Pancreas (tissue), 10 donors: ENCODE measurements at regions not wholly inside any gene's neighbourhood (a gene's known extent, or its start where the extent isn't known, plus 50 kb on each side); places are given as distances from the start of the nearest gene placed in this dataset.

Source experiments
- ATAC-seq, 4 donors: fragments of 200-7000 bp; cut with Tn5 transposase; one replicate each; pipeline versions ENCODE4 v1.8.0 to v1.9.1; 2020; ENCODE audit warnings: mild to moderate bottlenecking in 4 of 4, moderate library complexity in 4 of 4
- DNase-seq, 6 donors: peaks; one replicate each; pipeline ENCODE4 v3.0.0-alpha.2; 2020
- FAIRE-seq: peaks from 2 replicates; lab custom pipeline; 2012; peaks lifted over from hg19 to GRCh38; lab: Jason Lieb, UNC
- H3K27ac ChIP-seq, 4 donors: fragments of 200-600 bp; sonication (generic); 1 replicate in 3 of 4; 2 replicates in 1 of 4; pipeline versions ENCODE4 v1.5.0 to v1.8.0; 2020
- H3K27me3 ChIP-seq, 4 donors: fragments of 200-600 bp; one replicate each; pipeline ENCODE4 v1.8.0; 2021
- H3K36me3 ChIP-seq, 3 donors: fragments of 200-600 bp; sonication (generic) in 1 of 3; one replicate each; pipeline versions ENCODE4 v1.5.0 to v1.8.0; 2020 to 2021
- H3K4me1 ChIP-seq, 3 donors: fragments of 200-600 bp; one replicate each; pipeline ENCODE4 v1.8.0; 2021
- H3K4me3 ChIP-seq, 4 donors: fragments of 200-600 bp; sonication (generic) in 2 of 4; one replicate each; pipeline versions ENCODE4 v1.5.0 to v1.8.0; 2020 to 2021
- H3K9me3 ChIP-seq, 4 donors: fragments of 200-600 bp; one replicate each; pipeline ENCODE4 v1.8.0; 2021
- WGBS, 2 donors: extraction: QIAGEN DNeasy Blood & Tissue Kit; methylation state at CpG; one replicate each; pipeline ENCODE4 v1.1.7; 2013; 5-methylcytosine and 5-hydroxymethylcytosine counted together
- intact Hi-C, 3 donors: fragments of 100-400 bp; cut with DNase I; formaldehyde crosslinking; loops; one replicate each; pipeline versions ENCODE4 v1.11.1 to v1.14.2; 2022
- TF ChIP-seq, protein P1 (sequence below), 4 donors: fragments of 200-600 bp; sonication (generic) in 3 of 4; IDR thresholded peaks; one replicate each; pipeline versions ENCODE4 v1.5.0 to v1.8.0; 2021; ENCODE audit warnings: antibody characterized with exemption in 4 of 4
- donor health status: healthy with polysubstance abuse.
- donor health status: DM: no; HTN: no; CAD: no; lungs with moderate emphysema.
- donor health status: DM: no; HTN: no; CAD: no.
- donor health status: control.
- donor health status: control.
- donor health status: Bipolar disorder and iron deficiency.
- donor health status: DM: yes; HTN: yes; CAD: no.
- donor health status: DM: no; HTN: no; CAD: no.
- donor health status: DM: no; HTN: no; CAD: no.
- donor health status: DM: yes; HTN: yes; CAD: no.

DNA sequence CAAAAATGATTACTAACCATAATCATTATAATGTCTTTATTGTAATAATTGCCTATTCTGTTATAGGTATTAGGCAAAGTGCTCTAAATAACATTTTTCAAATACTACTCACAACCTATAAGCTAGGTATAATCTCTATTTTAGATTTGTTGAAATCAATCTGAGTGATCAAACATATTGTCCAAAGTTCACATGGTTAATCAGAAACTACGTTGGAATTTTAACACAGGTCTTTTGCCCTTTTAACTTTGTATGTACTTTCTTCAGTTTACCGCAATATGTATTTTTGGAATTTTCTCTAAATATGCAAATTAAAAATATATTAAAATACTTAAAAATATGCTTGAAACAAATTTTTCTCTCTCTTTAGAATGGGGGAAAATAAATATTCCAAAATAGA, 1563.2 kb downstream of the KCNT2 start:
- no peak for FAIRE-seq

DNA sequence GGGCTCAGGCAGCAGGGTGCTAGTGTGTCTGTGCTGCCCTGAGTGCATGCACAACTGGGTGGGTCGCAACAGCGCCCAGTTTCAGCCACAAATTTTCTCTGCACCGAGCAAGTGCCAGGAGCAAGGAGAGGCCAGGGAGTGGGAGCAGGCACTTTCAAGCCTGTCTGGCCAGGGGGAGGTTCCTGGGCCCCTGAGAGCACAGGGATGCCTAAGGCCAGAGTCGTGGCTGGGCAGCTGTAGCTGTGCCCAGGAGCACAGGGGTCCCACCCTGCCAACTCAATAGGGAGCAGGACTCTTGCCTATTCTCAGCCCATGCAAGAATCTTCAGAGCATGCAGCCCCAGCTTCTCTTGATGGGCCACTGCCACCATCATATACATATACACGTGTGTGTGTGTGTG, 1577.4 kb downstream of the KCNT2 start:
- Histone ChIP-seq H3K36me3 (no peaks in the 10 kb centered on the region), H3K9me3 (no peaks in the 10 kb centered on the region), H3K4me3 (no peak overlapping the region), H3K4me1 (no peaks in the 10 kb centered on the region), H3K27me3 (no peaks in the 10 kb centered on the region), H3K27ac (no peak overlapping the region)
- intact Hi-C loops = no loop called here
- no peak for FAIRE-seq
- no peak for ATAC-seq
- DNase-seq = peak in 1 of 6 donors; percentile 33
- TF ChIP-seq, protein P1, sequence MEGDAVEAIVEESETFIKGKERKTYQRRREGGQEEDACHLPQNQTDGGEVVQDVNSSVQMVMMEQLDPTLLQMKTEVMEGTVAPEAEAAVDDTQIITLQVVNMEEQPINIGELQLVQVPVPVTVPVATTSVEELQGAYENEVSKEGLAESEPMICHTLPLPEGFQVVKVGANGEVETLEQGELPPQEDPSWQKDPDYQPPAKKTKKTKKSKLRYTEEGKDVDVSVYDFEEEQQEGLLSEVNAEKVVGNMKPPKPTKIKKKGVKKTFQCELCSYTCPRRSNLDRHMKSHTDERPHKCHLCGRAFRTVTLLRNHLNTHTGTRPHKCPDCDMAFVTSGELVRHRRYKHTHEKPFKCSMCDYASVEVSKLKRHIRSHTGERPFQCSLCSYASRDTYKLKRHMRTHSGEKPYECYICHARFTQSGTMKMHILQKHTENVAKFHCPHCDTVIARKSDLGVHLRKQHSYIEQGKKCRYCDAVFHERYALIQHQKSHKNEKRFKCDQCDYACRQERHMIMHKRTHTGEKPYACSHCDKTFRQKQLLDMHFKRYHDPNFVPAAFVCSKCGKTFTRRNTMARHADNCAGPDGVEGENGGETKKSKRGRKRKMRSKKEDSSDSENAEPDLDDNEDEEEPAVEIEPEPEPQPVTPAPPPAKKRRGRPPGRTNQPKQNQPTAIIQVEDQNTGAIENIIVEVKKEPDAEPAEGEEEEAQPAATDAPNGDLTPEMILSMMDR (IDR thresholded peaks at IDR 0.05) = no peak
- WGBS, 2 donors = 63 to 76% methylated on average over 5 of the region's 5 CpGs

More for the DNA sequence above, 1563.2 kb downstream of the KCNT2 start:
- Histone ChIP-seq H3K4me1 (no peaks in the 10 kb centered on the region), H3K27ac (no peak overlapping the region), H3K27me3 (no peaks in the 10 kb centered on the region), H3K4me3 (no peak overlapping the region), H3K9me3 (no peaks in the 10 kb centered on the region), H3K36me3 (no peaks in the 10 kb centered on the region)
- TF ChIP-seq, protein P1 (IDR thresholded peaks at IDR 0.05) = no peak
- WGBS, 2 donors = 33 to 37% methylated on average over 2 of the region's 2 CpGs
- DNase-seq (no peak), ATAC-seq (no peak)
- intact Hi-C loops = no loop called here

DNA sequence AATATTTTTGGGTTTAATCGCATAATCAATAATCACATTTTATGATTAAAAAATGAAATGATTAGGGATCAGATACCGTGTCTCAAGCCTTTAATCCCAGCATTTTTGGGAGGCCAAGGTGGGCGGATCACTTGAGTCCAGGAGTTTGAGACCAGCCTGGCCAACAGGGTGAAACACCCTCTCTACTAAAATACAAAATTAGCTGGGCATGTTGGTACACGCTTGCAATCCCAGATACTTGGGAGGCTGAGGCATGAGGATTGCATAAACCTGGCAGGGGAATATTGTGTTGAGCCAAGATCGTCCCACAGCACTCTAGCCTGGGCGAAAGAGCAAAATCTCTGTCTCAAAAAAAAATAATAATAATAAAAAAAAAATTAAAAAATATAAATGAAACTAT, 1581.4 kb downstream of the KCNT2 start:
- Histone ChIP-seq H3K27ac (no peak overlapping the region), H3K9me3 (no peaks in the 10 kb centered on the region), H3K36me3 (no peaks in the 10 kb centered on the region), H3K4me1 (no peaks in the 10 kb centered on the region), H3K4me3 (no peak overlapping the region), H3K27me3 (no peaks in the 10 kb centered on the region)
- no peak for FAIRE-seq
- TF ChIP-seq, protein P1 (IDR thresholded peaks at IDR 0.05) = no peak
- 61% methylated on average over 6 of the region's 6 CpGs for WGBS, 2 donors
- intact Hi-C loops = no loop called here
- DNase-seq = no peak
- no peak for ATAC-seq

DNA sequence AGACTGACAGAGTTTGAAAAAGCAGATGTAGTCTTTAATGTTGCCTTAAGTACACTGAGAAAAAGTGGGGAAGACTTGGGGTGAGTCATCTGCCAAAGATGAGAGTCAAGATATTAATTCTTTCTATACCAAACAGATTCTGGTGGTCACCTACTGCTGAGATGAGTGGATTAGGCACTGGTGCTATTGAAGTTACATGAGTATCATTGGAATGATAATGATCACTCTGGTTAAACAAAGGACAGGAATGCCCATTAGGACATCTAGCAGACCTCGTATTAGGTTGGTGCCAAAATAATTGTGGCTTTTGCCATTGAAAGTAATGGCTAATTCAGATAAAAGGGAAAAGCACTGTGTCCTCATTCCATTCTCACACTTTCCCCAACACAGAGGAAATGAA, 1588.9 kb downstream of the KCNT2 start:
- no peak overlapping the region for H3K27ac ChIP-seq
- H3K4me3 ChIP-seq = no peak overlapping the region
- DNase-seq = no peak
- no peak for FAIRE-seq
- intact Hi-C loops = no loop called here
- TF ChIP-seq, protein P1 (IDR thresholded peaks at IDR 0.05) = no peak
- no peaks in the 10 kb centered on the region for H3K9me3 ChIP-seq
- ATAC-seq = no peak
- no peaks in the 10 kb centered on the region for H3K4me1 ChIP-seq
- no peaks in the 10 kb centered on the region for H3K27me3 ChIP-seq
- H3K36me3 ChIP-seq = no peaks in the 10 kb centered on the region
- 11% methylated on average over 1 of the region's 1 CpG for WGBS, 2 donors

DNA sequence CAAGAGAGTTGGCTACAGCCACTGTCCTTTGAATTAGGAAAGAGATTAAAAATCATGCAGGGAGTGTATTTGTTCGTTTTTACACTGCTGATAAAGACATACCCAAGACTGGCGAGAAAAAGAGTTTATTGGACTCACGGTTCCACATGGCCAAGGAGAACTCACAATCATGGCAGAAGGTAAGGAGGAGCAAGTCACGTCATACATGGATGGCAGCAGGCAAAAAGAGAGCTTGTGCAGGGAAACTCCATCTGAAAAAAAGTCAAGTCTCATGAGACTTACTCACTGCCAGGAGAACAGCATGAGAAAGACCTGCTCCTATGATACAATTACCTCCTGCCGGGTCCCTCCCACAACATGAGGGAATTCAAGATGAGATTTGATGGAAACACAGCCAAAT, 1595.2 kb downstream of the KCNT2 start:
- Histone ChIP-seq H3K27ac (no peak overlapping the region), H3K4me3 (no peak overlapping the region), H3K4me1 (no peaks in the 10 kb centered on the region), H3K27me3 (no peaks in the 10 kb centered on the region), H3K9me3 (no peaks in the 10 kb centered on the region), H3K36me3 (no peaks in the 10 kb centered on the region)
- FAIRE-seq (no peak), DNase-seq (no peak), ATAC-seq (no peak)
- TF ChIP-seq, protein P1 (IDR thresholded peaks at IDR 0.05) = no peak
- intact Hi-C loops = no loop called here
- WGBS, 2 donors = 44 to 63% methylated on average over 5 of the region's 5 CpGs
